GM18519 (cell line): ENCODE measurements at regions not wholly inside any gene's neighbourhood (a gene's known extent, or its start where the extent isn't known, plus 50 kb on each side); places are given as distances from the start of the nearest gene placed in this dataset.
"Not testable (repeated sequence)": the region's sequence is repeated elsewhere in the genome, so short reads cannot be mapped to it uniquely, and the experiment has no call there.

ENCODE experiments used
- ATAC-seq: cut with Tn5 transposase; IDR thresholded peaks from one replicate; pipeline ENCODE4 v1.9.1; 2021; ENCODE audit warnings: mild to moderate bottlenecking, moderate library complexity; ENCODE audit not compliant: unreplicated experiment, low FRiP score

- ATAC-seq = no peak
Measured at GRCh38 chr17:55996826-55997225, 156.4 kb upstream of the ANKFN1 start.

DNA sequence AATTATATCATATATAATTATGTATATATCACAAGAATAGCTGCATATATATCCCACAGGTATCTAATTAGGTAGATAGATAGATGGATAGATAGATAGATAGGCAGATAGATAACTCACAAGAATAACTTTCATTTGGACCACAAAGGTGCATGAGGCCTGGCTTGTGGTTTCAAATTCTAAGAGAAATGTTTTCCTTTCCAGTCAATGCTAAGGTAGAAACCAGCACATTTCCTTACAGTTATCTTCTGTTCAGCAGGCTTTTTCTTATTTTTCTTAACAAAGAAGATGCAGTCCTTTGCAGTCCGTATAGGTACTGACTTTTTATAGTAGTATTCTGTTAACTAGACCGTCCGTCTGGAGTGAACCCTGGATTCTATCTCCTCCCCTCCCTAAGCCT is 152.9 kb upstream of the ANKFN1 start:
- ATAC-seq = no peak

- not testable (repeated sequence) for ATAC-seq
Measured at GRCh38 chr17:56002656-56003055, 150.6 kb upstream of the ANKFN1 start.

DNA sequence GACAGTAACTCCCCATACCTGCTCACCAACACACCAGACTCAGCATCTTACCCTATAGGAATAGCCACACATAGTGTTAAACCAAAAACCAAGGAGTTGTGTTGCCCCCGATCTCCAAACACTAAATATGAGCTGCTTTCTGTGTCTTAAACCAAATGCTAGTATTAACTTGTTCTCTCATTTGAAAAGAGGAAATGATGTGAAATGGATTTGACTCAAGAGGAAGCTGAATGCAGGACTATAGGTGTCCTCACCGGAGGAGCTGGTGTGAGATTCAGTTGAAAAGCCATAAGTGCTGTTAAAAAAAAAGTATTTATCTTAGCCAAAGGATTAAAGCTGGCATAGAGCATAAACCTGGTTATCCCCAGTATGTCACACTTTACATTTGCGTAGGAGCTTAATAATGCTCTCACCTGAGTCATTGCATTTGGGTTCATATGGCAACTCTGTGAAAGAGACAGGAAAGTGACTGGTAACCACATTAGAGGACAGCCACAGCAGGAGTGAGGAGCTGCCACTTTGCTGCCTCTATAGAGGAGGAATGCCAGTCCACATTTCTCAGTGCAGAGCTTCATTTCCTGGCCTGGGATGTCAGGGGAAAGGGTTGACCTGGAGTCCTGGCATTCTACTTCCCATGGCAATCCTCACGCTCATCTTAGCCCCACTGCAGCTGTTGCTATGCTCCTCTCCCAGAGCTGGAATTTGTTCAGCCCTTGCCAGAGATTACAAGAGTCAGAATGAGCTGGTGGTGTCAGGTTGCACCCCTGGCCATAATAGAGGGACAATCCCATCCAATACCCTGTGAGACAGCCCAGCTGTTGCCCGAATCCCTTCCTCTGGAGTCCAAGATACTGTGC is 143.3 kb upstream of the ANKFN1 start:
- ATAC-seq = no peak

DNA sequence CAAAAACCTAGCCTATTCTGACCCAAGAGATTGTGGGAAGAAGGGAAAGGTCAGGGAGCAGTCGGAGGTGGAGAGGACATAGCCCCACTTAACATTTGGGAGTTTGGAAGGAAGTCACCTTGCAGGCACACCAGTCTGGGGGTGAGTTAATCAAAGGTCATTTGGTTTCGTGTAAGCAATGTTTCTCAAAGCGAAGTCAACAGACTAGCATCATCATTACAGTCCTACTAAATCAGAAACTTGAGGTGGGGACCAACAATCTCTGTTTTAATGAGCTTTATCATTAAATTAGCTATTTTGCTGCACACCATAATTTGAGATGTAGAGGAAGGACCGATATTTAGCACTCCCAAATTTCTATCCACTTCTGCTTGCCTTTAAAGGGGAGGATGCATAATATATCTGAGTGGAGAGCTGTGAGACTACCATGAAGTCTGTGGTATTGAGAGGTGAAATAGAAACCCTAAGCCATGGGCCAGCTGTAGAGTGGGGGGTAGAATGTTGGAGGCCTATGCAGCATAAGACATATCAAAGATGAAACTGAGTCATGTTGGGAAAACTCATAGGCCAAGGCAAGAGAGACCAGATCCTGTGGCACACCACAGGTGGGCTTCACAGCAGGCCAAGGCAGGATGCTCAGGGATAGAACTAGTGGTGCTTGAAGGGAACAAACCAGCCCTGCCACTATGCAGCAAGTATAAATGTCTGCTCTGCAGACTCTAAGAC is 141.7 kb upstream of the ANKFN1 start:
- no peak for ATAC-seq

DNA sequence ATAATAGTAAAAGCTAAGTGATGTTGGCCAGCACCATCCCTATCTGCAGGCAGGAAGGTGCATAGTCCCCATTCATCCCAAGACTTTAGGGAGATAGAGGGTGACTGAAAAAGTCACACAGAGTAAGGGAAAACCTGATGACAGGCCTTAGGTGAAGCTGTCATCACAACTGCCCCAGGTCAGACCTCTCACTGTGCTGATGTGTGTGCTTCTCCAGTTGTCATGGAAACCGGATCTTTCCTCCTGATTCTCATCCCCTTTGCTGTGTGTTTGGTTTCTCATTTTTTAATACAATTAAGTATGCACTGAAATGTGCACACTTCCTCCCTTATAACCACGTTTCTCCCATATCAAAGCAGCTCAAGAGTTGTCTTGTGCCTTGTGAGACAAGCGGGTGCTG is 135.1 kb upstream of the ANKFN1 start:
- ATAC-seq = no peak

GRCh38 chr17:56020369-56020768 is 132.9 kb upstream of the ANKFN1 start:
- peak; percentile 49 for ATAC-seq

GRCh38 chr17:56021681-56022190 is 131.5 kb upstream of the ANKFN1 start:
- no peak for ATAC-seq

DNA sequence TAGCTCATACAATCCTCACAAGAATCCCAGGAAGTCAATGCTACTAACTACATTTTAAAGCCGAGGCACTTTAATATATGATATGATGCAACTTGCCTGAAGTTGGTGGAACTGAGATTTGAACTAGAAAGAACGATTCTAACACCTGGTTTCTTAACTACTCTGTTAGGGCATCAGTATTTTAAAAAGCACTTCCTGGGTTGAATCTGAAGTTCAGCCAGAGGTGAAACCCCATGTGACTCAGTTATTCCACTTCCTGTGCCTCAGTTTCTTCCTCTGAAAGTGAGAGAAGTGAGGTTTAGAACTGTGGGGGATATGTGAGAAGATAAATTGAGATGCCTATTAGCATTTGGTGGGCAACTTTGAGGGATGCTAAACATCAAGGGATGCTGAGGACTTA is 129.4 kb upstream of the ANKFN1 start:
- no peak for ATAC-seq

- no peak for ATAC-seq
Measured at GRCh38 chr17:56026915-56027314, 126.4 kb upstream of the ANKFN1 start.

DNA sequence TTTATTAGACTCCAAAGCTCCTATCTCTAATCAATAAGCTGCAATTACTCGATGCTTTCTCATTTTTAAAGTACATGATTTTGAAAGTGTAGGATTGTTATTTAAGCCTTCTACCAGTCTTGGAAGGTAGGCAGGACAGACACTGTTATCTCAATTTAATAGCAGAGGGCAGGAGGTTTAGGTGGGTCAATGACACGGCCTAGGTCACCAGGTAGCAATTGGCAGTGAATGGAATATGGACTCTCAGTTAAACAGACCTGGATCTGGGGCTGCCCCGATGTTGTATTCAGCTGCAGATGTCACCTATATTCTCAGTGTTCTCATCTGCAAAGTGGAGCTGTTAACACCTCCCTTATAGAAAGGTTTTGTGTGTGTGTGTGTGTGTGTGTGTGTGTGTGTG is 124.4 kb upstream of the ANKFN1 start:
- ATAC-seq = no peak

DNA sequence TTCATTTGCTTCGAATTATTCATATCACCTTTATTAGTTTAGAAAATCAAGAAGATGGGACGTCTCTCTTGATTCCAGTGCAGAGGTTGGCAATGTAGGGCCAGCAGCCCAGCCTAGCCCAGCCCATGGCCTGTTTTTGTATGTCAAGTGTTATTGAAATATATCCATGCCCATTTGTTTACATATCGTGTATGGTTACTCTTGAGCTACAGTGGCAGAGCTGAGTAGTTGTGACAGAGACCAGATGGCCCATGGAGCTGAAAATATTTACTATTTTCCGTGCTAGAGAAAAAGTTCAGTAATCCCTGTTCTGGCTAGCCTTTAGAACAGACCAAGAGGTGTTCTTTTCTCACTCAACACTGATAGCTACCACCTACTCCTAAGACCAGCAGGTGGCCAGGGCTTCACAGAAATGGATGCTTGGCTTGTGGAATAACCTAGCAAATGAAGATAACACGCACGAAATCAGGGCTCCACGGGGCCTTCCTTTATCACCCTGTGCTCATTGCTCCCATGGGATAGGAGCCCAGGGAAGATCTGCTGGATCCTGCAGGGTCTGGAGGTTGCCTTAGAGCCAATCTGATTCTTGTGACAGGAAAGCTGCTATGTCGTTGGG is 123.2 kb upstream of the ANKFN1 start:
- no peak for ATAC-seq

GRCh38 chr17:56031636-56032035 is 121.6 kb upstream of the ANKFN1 start:
- no peak for ATAC-seq

- ATAC-seq = no peak
Measured at GRCh38 chr17:56034197-56034635, 119.1 kb upstream of the ANKFN1 start.

DNA sequence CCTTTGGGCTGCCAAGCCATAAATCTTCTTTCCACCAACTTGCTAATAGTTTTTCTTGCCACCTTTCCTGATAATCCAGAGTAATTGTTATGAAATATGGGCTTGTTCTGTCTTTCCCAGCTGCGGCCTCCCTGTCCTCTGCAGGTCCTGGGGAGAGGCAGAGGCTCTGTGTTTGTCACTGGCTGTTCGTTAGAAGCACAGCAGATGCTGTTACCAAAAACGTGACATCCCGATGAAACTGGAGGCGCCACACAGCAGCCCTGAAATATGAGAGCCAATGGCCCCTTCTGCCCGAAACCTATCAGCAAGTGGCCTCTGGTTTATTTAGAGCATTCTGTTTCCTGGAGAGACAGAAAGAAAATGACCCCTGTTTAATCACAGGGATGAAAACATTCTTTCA is 115.1 kb upstream of the ANKFN1 start:
- ATAC-seq = no peak

GRCh38 chr17:56045872-56046271 is 107.4 kb upstream of the ANKFN1 start:
- ATAC-seq = no peak

GRCh38 chr17:56047331-56047730 is 105.9 kb upstream of the ANKFN1 start:
- no peak for ATAC-seq

GRCh38 chr17:56057869-56058268 is 95.4 kb upstream of the ANKFN1 start:
- ATAC-seq = no peak

GRCh38 chr17:56064506-56064905 is 88.8 kb upstream of the ANKFN1 start:
- ATAC-seq = no peak

- ATAC-seq = no peak
Measured at GRCh38 chr17:56074361-56074890, 78.8 kb upstream of the ANKFN1 start.

GRCh38 chr17:56076980-56077379 is 76.3 kb upstream of the ANKFN1 start:
- no peak for ATAC-seq
